ENCODE measurements at regions not wholly inside any gene's neighbourhood (a gene's known extent, or its start where the extent isn't known, plus 50 kb on each side); places are given as distances from the start of the nearest gene placed in this dataset.

DNA sequence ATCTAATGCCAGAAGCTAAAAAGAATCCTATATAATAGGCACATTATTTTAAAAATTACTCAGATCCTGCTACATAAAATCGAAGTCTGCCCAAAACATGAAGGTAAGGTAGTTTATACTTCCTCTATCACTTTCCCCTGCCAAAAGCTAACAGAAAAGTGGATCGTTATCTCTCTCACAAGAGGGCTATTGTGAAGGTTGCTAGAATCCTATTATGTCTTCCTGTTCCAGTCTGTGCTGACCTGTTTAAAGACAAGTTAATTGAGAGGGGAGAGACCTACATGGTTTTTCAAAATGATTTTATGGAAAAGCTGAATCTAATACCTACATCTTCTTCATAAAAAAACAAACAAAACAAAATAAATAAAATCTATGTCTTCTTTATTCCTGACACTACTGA, 1410.9 kb upstream of the CDH8 start:
- H3K27me3 ChIP-seq (ENCODE audit: control insufficient read depth, insufficient read depth, low read length), result no peaks in the 10 kb centered on the region
- H3K9me3 ChIP-seq (ENCODE audit: control insufficient read depth, insufficient read depth, low read length), result peaks cover 2% of the 10 kb centered on the region
- no peaks in the 10 kb centered on the region for H3K4me1 ChIP-seq (ENCODE audit: control insufficient read depth, insufficient read depth, low read length)
- no peak overlapping the region for H3K4me3 ChIP-seq (ENCODE audit: low read length)
- ATAC-seq, result no peak
- Mint-ChIP-seq H3K36me3 (peaks cover 8% of the 10 kb centered on the region), H3K4me1 (no peaks in the 10 kb centered on the region), H3K9me3 (peaks cover 12 to 14% of the 10 kb centered on the region in 2 donors), H3K4me3 (no peak overlapping the region), H3K27ac (no peak overlapping the region), H3K27me3 (ENCODE audit: low read depth in 2 of 2) (no peaks in the 10 kb centered on the region)
- intact Hi-C loops (cut with micrococcal nuclease), result no loop called here
- no peaks in the 10 kb centered on the region for H3K36me3 ChIP-seq (ENCODE audit: control insufficient read depth, insufficient read depth, low read length)
- no CpG with 5 or more reads among the region's 2 CpGs for WGBS (ENCODE audit: insufficient coverage)
- H3K27ac ChIP-seq (ENCODE audit: low read length), result no peak overlapping the region
- DNase-seq, result no peak
- TF ChIP-seq, protein P1, sequence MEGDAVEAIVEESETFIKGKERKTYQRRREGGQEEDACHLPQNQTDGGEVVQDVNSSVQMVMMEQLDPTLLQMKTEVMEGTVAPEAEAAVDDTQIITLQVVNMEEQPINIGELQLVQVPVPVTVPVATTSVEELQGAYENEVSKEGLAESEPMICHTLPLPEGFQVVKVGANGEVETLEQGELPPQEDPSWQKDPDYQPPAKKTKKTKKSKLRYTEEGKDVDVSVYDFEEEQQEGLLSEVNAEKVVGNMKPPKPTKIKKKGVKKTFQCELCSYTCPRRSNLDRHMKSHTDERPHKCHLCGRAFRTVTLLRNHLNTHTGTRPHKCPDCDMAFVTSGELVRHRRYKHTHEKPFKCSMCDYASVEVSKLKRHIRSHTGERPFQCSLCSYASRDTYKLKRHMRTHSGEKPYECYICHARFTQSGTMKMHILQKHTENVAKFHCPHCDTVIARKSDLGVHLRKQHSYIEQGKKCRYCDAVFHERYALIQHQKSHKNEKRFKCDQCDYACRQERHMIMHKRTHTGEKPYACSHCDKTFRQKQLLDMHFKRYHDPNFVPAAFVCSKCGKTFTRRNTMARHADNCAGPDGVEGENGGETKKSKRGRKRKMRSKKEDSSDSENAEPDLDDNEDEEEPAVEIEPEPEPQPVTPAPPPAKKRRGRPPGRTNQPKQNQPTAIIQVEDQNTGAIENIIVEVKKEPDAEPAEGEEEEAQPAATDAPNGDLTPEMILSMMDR (IDR thresholded peaks at IDR 0.05), result no peak

DNA sequence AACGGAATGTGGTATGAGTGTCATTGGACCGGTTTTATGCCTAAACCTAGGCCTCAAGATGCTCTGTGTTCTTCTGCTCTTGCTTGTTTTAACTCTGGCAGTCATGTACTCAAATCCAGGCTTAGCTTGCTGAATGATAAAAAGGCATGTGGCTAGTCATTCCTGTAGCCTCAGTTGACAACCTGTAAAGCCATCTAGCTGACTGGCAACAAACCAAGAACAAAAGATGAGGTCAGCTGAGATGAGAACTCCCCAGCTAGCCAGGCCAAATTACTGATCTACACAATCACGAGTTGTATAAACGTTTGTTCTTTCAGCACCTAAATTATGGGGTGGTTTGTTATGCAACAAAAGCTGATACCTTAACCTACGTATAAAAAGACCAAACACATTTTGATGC, 1406.0 kb upstream of the CDH8 start:
- H3K27me3 ChIP-seq (ENCODE audit: control insufficient read depth, insufficient read depth, low read length), result no peaks in the 10 kb centered on the region
- H3K9me3 Mint-ChIP-seq, result peaks cover 7 to 17% of the 10 kb centered on the region in 2 donors
- WGBS (ENCODE audit: insufficient coverage), result 89% methylated on average over 3 of the region's 5 CpGs
- no peaks in the 10 kb centered on the region for H3K36me3 Mint-ChIP-seq
- no peaks in the 10 kb centered on the region for H3K27me3 Mint-ChIP-seq (ENCODE audit: low read depth in 2 of 2)
- no peak overlapping the region for H3K27ac Mint-ChIP-seq
- intact Hi-C loops (cut with micrococcal nuclease), result no loop called here
- ATAC-seq (no peak), DNase-seq (no peak)
- no peak overlapping the region for H3K4me3 Mint-ChIP-seq
- H3K9me3 ChIP-seq (ENCODE audit: control insufficient read depth, insufficient read depth, low read length), result peaks cover 4% of the 10 kb centered on the region
- no peaks in the 10 kb centered on the region for H3K4me1 Mint-ChIP-seq
- TF ChIP-seq, protein P1 (IDR thresholded peaks at IDR 0.05), result no peak
- no peak overlapping the region for H3K27ac ChIP-seq (ENCODE audit: low read length)
- H3K4me3 ChIP-seq (ENCODE audit: low read length), result no peak overlapping the region
- no peaks in the 10 kb centered on the region for H3K36me3 ChIP-seq (ENCODE audit: control insufficient read depth, insufficient read depth, low read length)
- no peaks in the 10 kb centered on the region for H3K4me1 ChIP-seq (ENCODE audit: control insufficient read depth, insufficient read depth, low read length)

DNA sequence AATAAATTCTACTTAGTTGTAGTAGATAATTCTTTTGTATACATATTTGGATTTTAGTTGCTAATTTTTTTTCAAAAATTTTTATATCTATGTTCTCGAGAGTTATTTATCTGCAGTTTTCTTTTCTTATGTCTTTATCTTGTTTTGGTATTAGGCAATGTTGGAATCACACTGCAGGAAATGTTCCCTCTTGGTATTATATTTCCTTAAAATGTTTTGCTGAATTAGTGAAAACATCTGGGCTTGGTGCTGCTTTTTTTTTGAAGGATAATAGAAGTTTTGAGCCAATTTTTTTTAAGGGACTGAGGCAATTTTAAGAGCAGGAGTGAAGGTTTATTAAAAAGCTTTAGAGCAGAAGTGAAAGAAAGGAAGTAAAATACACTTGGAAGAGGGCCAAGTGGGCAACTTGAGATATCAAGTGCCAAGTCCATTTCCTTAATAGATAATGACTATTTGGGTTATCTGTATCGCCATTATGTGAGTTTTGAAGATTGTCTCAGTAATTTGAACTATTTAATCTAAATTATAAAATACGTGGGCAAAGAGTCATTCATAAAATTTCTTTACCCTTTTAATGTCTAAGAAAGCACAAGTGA, 1390.1 kb upstream of the CDH8 start:
- H3K4me1 ChIP-seq (ENCODE audit: control insufficient read depth, insufficient read depth, low read length), result no peaks in the 10 kb centered on the region
- no peaks in the 10 kb centered on the region for H3K27me3 ChIP-seq (ENCODE audit: control insufficient read depth, insufficient read depth, low read length)
- no peak for ATAC-seq
- H3K9me3 ChIP-seq (ENCODE audit: control insufficient read depth, insufficient read depth, low read length), result no peaks in the 10 kb centered on the region
- Mint-ChIP-seq H3K9me3 (peaks cover 7 to 20% of the 10 kb centered on the region in 2 donors), H3K27ac (no peak overlapping the region), H3K4me1 (no peaks in the 10 kb centered on the region), H3K4me3 (no peak overlapping the region), H3K36me3 (peaks cover 6% of the 10 kb centered on the region), H3K27me3 (ENCODE audit: low read depth in 2 of 2) (no peaks in the 10 kb centered on the region)
- DNase-seq, result no peak
- intact Hi-C loops (cut with micrococcal nuclease), result no loop called here
- TF ChIP-seq, protein P1 (IDR thresholded peaks at IDR 0.05), result no peak
- H3K27ac ChIP-seq (ENCODE audit: low read length), result no peak overlapping the region
- H3K4me3 ChIP-seq (ENCODE audit: low read length), result no peak overlapping the region
- no CpG with 5 or more reads among the region's 3 CpGs for WGBS (ENCODE audit: insufficient coverage)
- no peaks in the 10 kb centered on the region for H3K36me3 ChIP-seq (ENCODE audit: control insufficient read depth, insufficient read depth, low read length)

DNA sequence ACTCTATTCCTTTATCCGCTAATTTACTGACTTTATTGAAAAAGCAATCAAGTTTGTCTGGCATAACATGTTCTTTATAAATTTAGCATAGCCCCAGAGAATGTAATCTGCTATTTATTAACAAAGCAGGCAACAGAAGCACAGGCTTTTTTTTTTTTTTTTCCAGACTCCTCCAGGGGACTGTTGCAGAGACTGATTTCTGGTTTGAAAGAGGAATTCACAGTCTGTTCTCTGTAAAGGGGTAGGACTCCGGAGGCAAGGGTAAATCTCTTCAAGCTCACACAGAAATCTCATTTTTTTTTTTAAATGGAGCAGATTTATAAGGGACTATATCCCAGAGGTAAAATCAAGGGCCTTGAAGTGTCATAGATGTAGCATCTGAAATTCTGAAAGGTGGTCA, 1386.5 kb upstream of the CDH8 start:
- H3K4me3 Mint-ChIP-seq, result no peak overlapping the region
- H3K27me3 Mint-ChIP-seq (ENCODE audit: low read depth in 2 of 2), result no peaks in the 10 kb centered on the region
- H3K27me3 ChIP-seq (ENCODE audit: control insufficient read depth, insufficient read depth, low read length), result no peaks in the 10 kb centered on the region
- H3K27ac Mint-ChIP-seq, result no peak overlapping the region
- peaks cover 13% of the 10 kb centered on the region for H3K36me3 Mint-ChIP-seq
- no peaks in the 10 kb centered on the region for H3K4me1 ChIP-seq (ENCODE audit: control insufficient read depth, insufficient read depth, low read length)
- intact Hi-C loops (cut with micrococcal nuclease), result no loop called here
- TF ChIP-seq, protein P1 (IDR thresholded peaks at IDR 0.05), result no peak
- no peak overlapping the region for H3K4me3 ChIP-seq (ENCODE audit: low read length)
- H3K4me1 Mint-ChIP-seq, result no peaks in the 10 kb centered on the region
- H3K36me3 ChIP-seq (ENCODE audit: control insufficient read depth, insufficient read depth, low read length), result no peaks in the 10 kb centered on the region
- no peak for ATAC-seq
- no peak for DNase-seq
- peaks cover 8 to 18% of the 10 kb centered on the region in 2 donors for H3K9me3 Mint-ChIP-seq
- WGBS (ENCODE audit: insufficient coverage), result no CpG with 5 or more reads among the region's 2 CpGs
- H3K9me3 ChIP-seq (ENCODE audit: control insufficient read depth, insufficient read depth, low read length), result no peaks in the 10 kb centered on the region
- H3K27ac ChIP-seq (ENCODE audit: low read length), result no peak overlapping the region

Data from natural killer cell (primary cell).